Uterus (tissue), 3 donors: ENCODE measurements at regions not wholly inside any gene's neighbourhood (a gene's known extent, or its start where the extent isn't known, plus 50 kb on each side); places are given as distances from the start of the nearest gene placed in this dataset.

Source experiments
- DNase-seq, 2 donors: peaks; one replicate each; pipeline ENCODE4 v3.0.0-alpha.2; 2019 to 2020
- H3K27ac ChIP-seq, 2 donors: fragments of 200-600 bp; sonication (generic); 1 replicate in 1 of 2; 2 replicates in 1 of 2; pipeline ENCODE4 v1.5.1; 2016 to 2018
- H3K27me3 ChIP-seq, 2 donors: fragments of 200-600 bp; sonication (generic); one replicate each; pipeline ENCODE4 v1.5.1; 2018 to 2019; ENCODE audit warnings: control low read depth in 1 of 2
- H3K36me3 ChIP-seq, 2 donors: fragments of 200-600 bp; sonication (generic); one replicate each; pipeline ENCODE4 v1.5.1; 2019; ENCODE audit warnings: control low read depth in 1 of 2
- H3K4me1 ChIP-seq, 2 donors: fragments of 200-600 bp; sonication (generic); one replicate each; pipeline ENCODE4 v1.5.1; 2018 to 2019; ENCODE audit warnings: control low read depth in 1 of 2
- H3K4me3 ChIP-seq, 2 donors: fragments of 200-600 bp; sonication (generic); 1 replicate in 1 of 2; 2 replicates in 1 of 2; pipeline ENCODE4 v1.5.1; 2018 to 2019; ENCODE audit warnings: mild to moderate bottlenecking in 1 of 2
- H3K9me3 ChIP-seq, 2 donors: fragments of 200-600 bp; sonication (generic); one replicate each; pipeline ENCODE4 v1.5.1; 2019; ENCODE audit warnings: control low read depth in 1 of 2
- POLR2A ChIP-seq, 2 donors: fragments of 450-650 bp; IDR thresholded peaks; one replicate each; pipeline ENCODE4 v1.6.1; 2016; ENCODE audit warnings: antibody characterized with exemption in 2 of 2, mild to moderate bottlenecking in 1 of 2, moderate library complexity in 1 of 2
- intact Hi-C: fragments of 100-400 bp; cut with DNase I; formaldehyde crosslinking; loops from one replicate; pipeline ENCODE4 v1.15.1; 2023; ENCODE audit warnings: low total_unique reads
- TF ChIP-seq, protein P1 (sequence below), 4 experiments: fragments of 200-600 bp in 2 of 4; fragments of 450-650 bp in 2 of 4; sonication (generic) in 2 of 4; IDR thresholded peaks; one replicate each; pipeline ENCODE4 v1.5.1; 2016 to 2019; ENCODE audit warnings: antibody characterized with exemption in 4 of 4, mild to moderate bottlenecking in 2 of 4, moderate library complexity in 1 of 4
- donor health status: DM: yes; HTN: yes; CAD: no.

GRCh38 chr19:31421856-31422255 is 72.6 kb upstream of the TSHZ3 start:
- Histone ChIP-seq H3K4me3 (no peak overlapping the region), H3K27ac (no peak overlapping the region), H3K36me3 (no peaks in the 10 kb centered on the region), H3K4me1 (no peaks in the 10 kb centered on the region), H3K27me3 (no peaks in the 10 kb centered on the region), H3K9me3 (no peaks in the 10 kb centered on the region)
- DNase-seq = no peak
- TF ChIP-seq, protein P1, sequence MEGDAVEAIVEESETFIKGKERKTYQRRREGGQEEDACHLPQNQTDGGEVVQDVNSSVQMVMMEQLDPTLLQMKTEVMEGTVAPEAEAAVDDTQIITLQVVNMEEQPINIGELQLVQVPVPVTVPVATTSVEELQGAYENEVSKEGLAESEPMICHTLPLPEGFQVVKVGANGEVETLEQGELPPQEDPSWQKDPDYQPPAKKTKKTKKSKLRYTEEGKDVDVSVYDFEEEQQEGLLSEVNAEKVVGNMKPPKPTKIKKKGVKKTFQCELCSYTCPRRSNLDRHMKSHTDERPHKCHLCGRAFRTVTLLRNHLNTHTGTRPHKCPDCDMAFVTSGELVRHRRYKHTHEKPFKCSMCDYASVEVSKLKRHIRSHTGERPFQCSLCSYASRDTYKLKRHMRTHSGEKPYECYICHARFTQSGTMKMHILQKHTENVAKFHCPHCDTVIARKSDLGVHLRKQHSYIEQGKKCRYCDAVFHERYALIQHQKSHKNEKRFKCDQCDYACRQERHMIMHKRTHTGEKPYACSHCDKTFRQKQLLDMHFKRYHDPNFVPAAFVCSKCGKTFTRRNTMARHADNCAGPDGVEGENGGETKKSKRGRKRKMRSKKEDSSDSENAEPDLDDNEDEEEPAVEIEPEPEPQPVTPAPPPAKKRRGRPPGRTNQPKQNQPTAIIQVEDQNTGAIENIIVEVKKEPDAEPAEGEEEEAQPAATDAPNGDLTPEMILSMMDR (IDR thresholded peaks at IDR 0.05) = no peak
- no peak for TF ChIP-seq POLR2A (IDR thresholded peaks at IDR 0.05)
- intact Hi-C loops = no loop called here

- Histone ChIP-seq H3K9me3 (no peaks in the 10 kb centered on the region), H3K27me3 (no peaks in the 10 kb centered on the region), H3K4me3 (no peak overlapping the region), H3K36me3 (no peaks in the 10 kb centered on the region), H3K4me1 (no peaks in the 10 kb centered on the region), H3K27ac (no peak overlapping the region)
- no peak for TF ChIP-seq POLR2A (IDR thresholded peaks at IDR 0.05)
- TF ChIP-seq, protein P1 (IDR thresholded peaks at IDR 0.05) = no peak
- intact Hi-C loops = no loop called here
- no peak for DNase-seq
Observed at GRCh38 chr19:31423896-31424295, 74.7 kb upstream of the TSHZ3 start.

DNA sequence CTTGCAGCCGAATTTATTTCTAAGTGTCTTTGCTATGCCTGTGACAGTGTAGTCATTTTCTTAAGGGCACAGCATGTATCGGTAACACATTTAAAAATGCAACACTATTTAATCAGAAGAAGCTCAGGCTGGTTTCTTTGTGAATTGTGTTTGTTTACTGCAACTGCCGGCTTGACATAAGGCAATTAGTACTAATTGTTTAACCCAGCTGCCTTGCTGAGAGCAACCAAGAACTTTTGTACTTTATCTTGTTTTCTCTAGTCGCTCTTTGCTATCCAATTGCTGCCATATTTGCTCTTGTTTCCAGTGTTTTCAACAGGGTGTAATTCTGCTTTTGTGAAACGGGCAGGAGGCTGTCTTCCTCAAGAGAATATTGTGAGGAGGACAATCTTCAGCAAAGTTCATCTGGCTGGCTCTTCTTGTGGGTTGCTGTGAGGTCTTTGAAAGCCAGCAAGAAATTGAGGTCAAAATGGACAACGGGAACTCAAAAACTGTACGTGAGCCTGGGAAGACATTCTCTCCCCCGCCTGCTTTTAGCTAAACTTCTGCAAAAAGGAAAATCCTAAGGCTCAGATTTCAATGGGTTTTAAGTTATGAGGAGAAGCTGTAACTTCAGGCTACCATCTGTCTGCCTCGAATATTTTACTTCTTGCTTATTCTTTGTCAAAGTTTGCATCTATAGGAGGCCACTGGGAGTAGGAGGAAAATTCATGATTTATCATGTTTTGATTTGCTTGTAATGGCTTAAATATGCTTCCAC is 75.8 kb upstream of the TSHZ3 start:
- no peak for DNase-seq
- Histone ChIP-seq H3K27ac (no peak overlapping the region), H3K36me3 (no peaks in the 10 kb centered on the region), H3K4me3 (no peak overlapping the region), H3K27me3 (no peaks in the 10 kb centered on the region), H3K9me3 (no peaks in the 10 kb centered on the region), H3K4me1 (no peaks in the 10 kb centered on the region)
- intact Hi-C loops = no loop called here
- TF ChIP-seq, protein P1 (IDR thresholded peaks at IDR 0.05) = no peak
- TF ChIP-seq POLR2A (IDR thresholded peaks at IDR 0.05) = no peak

- no peak for DNase-seq
- Histone ChIP-seq H3K4me3 (no peak overlapping the region), H3K9me3 (no peaks in the 10 kb centered on the region), H3K4me1 (no peaks in the 10 kb centered on the region), H3K36me3 (no peaks in the 10 kb centered on the region), H3K27ac (no peak overlapping the region), H3K27me3 (no peaks in the 10 kb centered on the region)
- TF ChIP-seq, protein P1 (IDR thresholded peaks at IDR 0.05) = no peak
- TF ChIP-seq POLR2A (IDR thresholded peaks at IDR 0.05) = no peak
- intact Hi-C loops = no loop called here
Observed at GRCh38 chr19:31427857-31428256, 78.6 kb upstream of the TSHZ3 start.

DNA sequence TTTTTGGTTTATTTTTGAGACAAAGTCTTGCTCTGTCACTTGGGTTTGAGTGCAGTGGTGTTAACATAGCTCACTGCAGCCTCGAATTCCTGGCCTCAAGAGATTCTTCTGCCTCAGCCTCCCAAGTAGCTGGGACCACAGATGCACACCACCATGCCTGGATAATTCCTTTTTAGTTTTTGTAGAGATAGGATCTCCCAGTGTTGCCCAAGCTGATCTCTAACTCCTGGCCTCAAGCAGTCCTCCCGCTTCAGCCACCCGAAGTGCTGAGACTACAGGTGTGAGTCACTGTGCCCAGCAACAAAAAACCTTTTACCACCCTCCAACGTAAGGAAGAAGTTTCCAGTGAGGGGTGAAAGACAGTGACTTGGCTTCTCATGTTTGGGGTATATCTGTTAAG is 81.1 kb upstream of the TSHZ3 start:
- TF ChIP-seq, protein P1 (IDR thresholded peaks at IDR 0.05) = no peak
- no peak for TF ChIP-seq POLR2A (IDR thresholded peaks at IDR 0.05)
- intact Hi-C loops = no loop called here
- H3K9me3 ChIP-seq = no peaks in the 10 kb centered on the region

More for the DNA sequence above, 81.1 kb upstream of the TSHZ3 start:
- no peak for DNase-seq
- Histone ChIP-seq H3K27ac (no peak overlapping the region), H3K4me3 (no peak overlapping the region), H3K36me3 (no peaks in the 10 kb centered on the region), H3K4me1 (no peaks in the 10 kb centered on the region), H3K27me3 (no peaks in the 10 kb centered on the region)
